Testis (tissue), 2 donors: ENCODE measurements at regions not wholly inside any gene's neighbourhood (a gene's known extent, or its start where the extent isn't known, plus 50 kb on each side); places are given as distances from the start of the nearest gene placed in this dataset.

Source experiments
- POLR2A ChIP-seq: fragments of 450-650 bp; IDR thresholded peaks from one replicate; pipeline ENCODE4 v1.6.1; 2017; ENCODE audit warnings: antibody characterized with exemption, mild to moderate bottlenecking, moderate library complexity
- TF ChIP-seq, protein P1 (sequence below), 3 experiments: fragments of 450-650 bp in 2 of 3; fragments of 200-600 bp in 1 of 3; sonication (generic) in 1 of 3; IDR thresholded peaks; one replicate each; pipeline ENCODE4 v1.5.1; 2016 to 2019; ENCODE audit warnings: antibody characterized with exemption in 3 of 3, mild to moderate bottlenecking in 2 of 3, moderate library complexity in 1 of 3

DNA sequence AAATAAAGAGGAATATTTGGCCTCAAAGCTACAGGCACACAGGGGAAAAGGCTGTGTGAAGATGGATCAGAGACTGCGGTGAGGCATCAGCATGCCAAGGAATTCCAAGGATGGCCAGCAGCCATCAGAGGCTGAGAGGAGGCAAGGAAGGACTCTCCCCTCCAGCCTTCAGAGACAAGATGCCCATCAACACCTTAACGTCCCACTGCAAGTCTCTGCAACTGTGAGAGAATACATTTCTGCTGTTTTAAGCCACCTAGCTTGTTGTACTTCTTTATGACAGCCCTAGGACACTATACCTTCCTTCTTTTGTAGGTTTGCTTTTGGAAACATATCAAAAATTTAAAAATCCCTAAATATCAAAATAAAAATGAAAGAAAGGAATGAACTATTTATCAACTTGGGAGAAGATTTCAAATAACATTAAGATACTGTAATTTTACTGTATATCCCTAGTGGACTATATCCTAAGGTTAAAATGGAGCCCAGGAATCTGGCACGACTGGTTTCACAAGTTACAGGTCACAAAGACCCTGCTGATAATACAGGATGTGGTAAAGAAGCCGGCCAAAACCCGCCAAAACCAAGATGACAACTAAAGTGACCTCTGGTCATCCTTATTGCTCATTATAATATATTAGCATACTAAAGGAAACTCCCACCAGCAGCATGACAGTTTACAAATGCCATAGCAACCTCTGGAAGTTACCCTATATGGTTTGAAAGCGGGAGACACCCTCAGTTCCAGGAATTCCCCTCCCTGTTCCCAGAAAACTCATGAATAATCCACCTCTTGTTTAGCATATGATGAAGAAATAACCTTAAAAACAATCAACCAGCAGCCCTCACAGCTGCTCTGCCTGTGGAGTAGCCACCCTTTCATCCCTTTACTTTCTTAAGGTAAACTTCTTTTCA lies 185.2 kb downstream of the AVL9 start:
- no peak for TF ChIP-seq POLR2A
- TF ChIP-seq, protein P1, sequence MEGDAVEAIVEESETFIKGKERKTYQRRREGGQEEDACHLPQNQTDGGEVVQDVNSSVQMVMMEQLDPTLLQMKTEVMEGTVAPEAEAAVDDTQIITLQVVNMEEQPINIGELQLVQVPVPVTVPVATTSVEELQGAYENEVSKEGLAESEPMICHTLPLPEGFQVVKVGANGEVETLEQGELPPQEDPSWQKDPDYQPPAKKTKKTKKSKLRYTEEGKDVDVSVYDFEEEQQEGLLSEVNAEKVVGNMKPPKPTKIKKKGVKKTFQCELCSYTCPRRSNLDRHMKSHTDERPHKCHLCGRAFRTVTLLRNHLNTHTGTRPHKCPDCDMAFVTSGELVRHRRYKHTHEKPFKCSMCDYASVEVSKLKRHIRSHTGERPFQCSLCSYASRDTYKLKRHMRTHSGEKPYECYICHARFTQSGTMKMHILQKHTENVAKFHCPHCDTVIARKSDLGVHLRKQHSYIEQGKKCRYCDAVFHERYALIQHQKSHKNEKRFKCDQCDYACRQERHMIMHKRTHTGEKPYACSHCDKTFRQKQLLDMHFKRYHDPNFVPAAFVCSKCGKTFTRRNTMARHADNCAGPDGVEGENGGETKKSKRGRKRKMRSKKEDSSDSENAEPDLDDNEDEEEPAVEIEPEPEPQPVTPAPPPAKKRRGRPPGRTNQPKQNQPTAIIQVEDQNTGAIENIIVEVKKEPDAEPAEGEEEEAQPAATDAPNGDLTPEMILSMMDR (IDR thresholded peaks at IDR 0.05): no peak
